Peyer's patch (tissue), 4 donors: ENCODE measurements at regions not wholly inside any gene's neighbourhood (a gene's known extent, or its start where the extent isn't known, plus 50 kb on each side); places are given as distances from the start of the nearest gene placed in this dataset.

Experiments
- CTCF ChIP-seq, 6 experiments: fragments of 450-650 bp in 4 of 6; fragments of 200-600 bp in 2 of 6; sonication (generic) in 1 of 6; IDR thresholded peaks; one replicate each; pipeline ENCODE4 v1.5.1; 2017 to 2019; ENCODE audit warnings: antibody characterized with exemption in 6 of 6, mild to moderate bottlenecking in 3 of 6, moderate library complexity in 1 of 6
- POLR2A ChIP-seq, 2 donors: fragments of 450-650 bp; IDR thresholded peaks; one replicate each; pipeline ENCODE4 v1.5.1; 2017; ENCODE audit warnings: antibody characterized with exemption in 2 of 2, mild to moderate bottlenecking in 2 of 2, moderate library complexity in 2 of 2

DNA sequence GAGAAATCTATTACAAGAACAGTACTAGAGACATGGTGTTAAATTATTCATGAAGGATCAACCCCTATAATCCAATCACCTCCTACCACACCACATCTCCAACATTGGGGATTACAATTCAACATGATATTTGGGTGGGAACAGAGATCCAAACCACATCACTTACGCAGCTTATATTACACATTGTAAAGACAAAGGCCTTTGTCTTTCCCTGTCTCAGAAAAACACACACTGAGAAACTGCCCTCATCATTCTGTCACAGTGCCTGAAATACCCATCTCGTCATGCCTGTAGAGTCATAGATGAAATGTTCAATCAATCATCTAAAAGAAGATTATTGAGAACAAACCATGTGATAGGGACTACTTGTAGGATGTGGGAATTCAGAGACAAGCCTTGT, 558.8 kb upstream of the GRIA3 start:
- TF ChIP-seq CTCF (IDR thresholded peaks at IDR 0.05) = no peak
- TF ChIP-seq POLR2A (IDR thresholded peaks at IDR 0.05) = no peak
